GM18858 (cell line): ENCODE measurements at regions not wholly inside any gene's neighbourhood (a gene's known extent, or its start where the extent isn't known, plus 50 kb on each side); places are given as distances from the start of the nearest gene placed in this dataset.

Experiments used
- ATAC-seq: cut with Tn5 transposase; IDR thresholded peaks from one replicate; pipeline ENCODE4 v1.9.1; 2021; ENCODE audit not compliant: unreplicated experiment

DNA sequence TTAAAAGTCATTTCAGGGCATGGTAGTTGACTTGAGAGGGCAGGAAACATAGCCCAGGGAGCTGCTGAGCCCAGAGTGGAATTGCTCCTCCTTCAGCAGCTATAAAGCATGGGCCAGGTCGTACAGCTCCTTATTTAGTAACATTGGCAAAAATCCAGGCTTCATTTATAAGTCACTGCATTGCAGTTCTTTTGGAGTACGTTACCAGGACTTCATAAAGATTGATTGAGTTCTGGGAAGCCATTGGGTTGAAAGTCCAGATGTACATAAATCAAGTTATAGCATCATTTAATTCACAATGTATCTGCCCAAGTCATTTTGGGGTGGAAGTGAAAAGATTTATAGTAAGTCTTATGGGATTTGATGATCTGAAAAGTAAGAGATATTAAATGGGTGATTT is 53.0 kb upstream of the ANKEF1 start:
- ATAC-seq: no peak

DNA sequence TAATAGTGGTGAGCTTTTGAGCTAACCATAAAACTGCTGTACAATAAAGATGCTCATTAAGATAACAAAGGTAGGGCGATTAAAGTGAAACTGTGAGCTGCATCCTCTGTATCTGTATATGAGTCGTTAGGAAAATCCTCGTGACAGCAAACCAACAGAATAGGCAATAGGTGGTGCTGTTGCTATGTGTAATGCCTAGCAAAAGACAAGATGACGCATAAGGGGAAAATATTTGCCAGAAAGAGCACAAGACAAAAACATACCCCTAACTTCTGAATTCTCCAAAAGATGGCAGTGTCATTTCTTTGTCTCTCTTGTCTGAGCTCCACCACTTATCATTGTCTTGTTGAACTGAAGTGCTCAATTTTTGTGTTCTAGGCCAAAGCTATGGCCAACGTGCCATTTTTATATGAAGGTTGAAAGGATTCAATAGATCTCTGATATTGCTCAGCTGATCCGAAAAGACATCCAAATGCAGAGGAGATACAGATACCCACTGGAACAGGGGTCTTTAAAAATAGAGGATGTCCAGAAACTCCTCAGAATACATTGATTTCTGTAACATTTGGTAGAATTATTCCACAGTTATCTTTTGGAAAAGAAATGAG is 56.3 kb upstream of the ANKEF1 start:
- peak; percentile 98 for ATAC-seq

DNA sequence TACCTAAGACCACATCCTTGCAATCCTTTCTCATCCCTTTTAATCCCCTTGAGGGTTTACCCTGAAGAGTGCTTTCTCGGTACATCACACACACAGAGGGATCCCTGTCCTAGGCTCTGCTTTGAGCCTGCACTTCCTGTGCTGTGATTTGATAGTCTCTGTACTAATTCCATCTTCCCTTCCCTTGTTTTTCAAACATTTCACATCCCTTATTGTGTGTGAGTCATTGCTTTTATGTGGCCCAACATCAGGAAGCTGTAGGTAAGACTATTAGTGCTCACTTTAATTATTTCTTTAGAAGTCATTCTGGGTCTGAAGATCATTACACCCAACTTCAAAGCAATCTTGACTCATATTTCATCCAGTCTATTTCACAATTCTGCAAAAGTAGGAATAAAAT is 57.2 kb upstream of the ANKEF1 start:
- ATAC-seq: no peak

- ATAC-seq: no peak
These were observed 60.5 kb upstream of the ANKEF1 start for GRCh38 chr20:9974324-9974723.

DNA sequence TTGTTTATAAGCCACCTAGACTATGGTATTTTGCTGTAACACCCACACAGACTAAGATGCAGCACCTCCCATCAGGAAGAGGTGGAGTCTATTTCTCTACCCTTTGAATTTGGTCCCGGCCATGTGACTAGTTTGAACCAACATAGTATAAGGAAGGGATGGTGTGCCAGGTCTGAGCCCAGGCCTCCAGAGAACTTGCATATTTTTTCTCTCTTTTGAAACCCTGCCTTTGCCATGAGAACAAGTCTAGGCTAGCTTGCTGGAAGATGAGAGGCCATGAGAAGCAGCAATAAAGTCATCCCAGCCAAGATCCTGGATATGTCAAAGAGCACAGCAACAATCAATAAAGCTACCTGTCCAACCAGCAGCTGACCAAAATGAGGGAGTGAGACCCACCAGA is 63.0 kb upstream of the ANKEF1 start:
- ATAC-seq: no peak

- no peak for ATAC-seq
These were observed 65.2 kb upstream of the ANKEF1 start for GRCh38 chr20:9969626-9970025.

- ATAC-seq: no peak
These were observed 66.8 kb upstream of the ANKEF1 start for GRCh38 chr20:9968015-9968414.

DNA sequence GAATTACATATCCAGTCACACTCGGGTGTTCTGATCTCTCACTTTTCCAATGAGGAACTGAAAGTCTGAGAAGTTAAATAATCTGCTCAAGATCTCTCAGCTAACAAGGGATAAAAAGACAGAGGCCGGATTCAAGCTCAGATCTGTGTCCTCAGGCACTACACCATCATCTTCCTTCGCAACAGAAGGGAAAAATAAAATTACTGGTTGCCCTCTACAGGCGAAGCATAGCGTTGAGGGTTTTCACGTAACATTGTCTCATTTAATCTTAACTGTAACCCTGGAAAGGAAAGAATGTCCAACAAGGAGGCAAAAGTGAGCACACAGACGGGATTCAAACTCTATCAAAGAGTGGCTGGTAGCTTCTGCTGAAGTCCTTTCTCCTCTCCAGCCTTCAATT is 67.8 kb upstream of the ANKEF1 start:
- no peak for ATAC-seq

DNA sequence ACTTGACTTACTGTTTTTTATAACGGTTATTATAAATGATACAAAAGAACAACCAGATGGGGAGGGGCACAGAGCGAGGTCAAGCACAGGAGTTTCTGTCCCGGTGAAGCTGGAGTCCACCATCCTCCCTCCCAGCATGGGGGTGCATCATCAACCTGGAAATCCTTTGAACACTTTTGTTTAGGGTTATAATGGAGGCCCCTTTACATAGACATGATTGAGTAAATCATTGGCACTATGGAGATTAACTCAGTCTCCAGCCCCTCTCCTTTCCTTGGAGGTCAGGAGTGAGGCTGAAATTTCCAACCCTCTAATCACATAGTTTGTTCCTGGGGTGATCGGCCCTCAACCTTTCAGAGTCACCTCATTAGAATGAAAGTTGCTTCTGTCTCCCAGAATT is 71.8 kb upstream of the ANKEF1 start:
- ATAC-seq: no peak

DNA sequence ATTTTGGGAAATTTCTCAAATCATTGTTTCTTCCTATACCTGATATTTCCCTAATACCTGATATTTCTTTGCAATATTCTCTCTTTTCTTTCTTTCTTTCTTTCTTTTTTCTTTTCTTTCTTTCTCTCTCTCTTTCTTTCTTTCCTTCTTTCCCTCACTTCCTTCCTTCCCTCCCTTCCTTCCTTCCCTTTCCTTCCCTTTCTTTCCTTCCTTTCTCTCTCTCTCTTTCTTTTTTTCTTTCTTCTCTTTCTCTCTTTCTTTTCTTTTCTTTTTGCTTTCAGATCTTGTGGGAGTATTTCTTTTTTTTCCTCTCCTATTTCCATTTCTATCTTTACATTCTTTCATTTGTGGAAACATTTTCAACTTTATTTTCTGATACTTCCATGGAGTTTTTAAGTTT is 76.1 kb upstream of the ANKEF1 start:
- ATAC-seq: no peak

DNA sequence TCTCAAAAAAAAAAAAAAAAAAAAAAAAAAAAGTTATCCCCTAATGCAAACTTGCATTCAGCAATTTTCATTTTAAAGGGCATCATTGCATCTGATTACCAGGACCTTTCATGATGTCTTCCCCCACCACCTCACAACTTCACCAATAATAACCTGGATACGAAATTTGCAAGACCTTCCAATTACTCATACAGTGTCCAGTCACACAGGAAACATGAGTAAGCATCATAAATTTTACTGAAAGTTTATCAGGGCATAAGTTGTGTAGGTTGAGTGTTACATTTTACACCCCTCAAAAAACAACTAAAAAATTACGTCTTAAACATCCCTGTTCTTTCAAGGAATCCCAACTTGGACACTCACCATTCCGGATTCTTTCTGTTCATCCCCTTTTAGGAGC is 79.1 kb upstream of the ANKEF1 start:
- no peak for ATAC-seq

DNA sequence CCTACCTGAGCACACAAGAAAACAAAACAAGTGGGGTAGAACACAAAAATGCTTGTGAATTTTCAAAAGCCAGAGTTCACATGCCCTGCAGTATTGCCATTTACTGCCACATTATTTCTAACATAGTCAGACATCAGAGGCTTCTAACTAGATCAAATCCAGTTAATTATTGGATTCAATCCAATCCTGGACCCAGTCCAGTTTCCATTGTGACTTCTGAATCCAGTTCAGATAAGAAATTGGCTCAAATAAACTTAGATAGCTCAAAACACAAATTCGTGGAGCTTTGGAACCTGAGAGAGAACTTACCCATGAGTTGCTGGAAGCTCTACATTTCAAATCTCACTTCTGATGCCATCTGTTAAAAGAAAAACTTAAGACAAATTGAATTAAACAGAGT is 85.2 kb upstream of the ANKEF1 start:
- ATAC-seq: no peak

DNA sequence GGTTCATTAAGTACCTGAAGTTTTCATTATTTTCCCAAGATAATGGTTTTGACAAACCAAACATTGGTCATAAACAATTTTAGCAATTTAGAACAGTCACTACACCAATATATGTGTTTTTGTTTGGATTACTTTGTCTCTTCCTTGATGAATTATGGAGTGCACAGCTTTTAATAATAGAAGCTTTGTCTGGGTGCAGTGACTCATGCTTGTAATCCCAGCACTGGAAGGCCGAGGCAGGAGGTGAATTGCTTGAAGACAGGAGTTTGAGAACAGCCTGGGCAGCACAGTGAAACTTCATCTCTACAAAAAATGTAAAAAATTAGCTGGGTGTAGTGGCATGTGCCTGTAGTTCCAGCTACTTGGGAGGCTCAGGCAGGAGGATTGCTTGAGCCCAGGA is 89.4 kb upstream of the ANKEF1 start:
- ATAC-seq: no peak

DNA sequence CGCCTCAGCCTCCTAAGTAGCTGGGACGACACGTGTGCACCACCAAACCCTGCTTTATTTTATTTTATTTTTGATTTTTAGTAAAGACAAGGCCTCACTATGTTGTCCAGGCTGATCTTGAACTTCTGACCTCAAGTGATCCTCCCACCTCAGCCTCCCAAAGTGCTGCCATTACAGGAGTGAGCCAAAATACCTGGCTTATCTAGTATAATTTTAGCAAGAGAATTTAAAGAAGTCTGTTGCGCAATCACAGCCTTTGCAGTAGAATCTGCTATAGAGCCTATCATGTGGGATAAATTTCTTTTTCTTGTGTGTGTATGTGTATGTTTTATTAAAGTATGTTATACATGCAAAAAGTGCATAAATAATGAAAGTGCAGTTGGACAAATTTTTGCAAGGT is 92.1 kb upstream of the ANKEF1 start:
- no peak for ATAC-seq

DNA sequence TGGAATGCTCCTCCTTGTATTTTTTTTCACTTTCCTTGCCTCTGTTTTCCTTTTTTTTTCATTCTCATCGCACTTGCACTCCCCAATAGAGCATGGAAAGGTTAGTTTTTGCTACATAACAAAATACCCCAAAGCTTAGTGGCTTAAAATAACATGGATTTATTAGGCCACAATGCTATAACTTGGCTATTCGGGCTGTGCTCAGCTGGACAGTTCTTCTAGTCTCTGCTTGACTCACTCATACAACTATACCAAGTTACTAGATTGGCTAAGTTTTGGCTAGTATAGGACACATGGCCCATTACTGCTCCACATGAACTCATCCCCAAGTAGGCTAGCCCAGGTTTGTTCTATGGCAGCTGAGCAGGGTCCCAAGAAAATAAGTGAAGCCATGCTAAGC is 94.5 kb upstream of the ANKEF1 start:
- ATAC-seq: no peak

DNA sequence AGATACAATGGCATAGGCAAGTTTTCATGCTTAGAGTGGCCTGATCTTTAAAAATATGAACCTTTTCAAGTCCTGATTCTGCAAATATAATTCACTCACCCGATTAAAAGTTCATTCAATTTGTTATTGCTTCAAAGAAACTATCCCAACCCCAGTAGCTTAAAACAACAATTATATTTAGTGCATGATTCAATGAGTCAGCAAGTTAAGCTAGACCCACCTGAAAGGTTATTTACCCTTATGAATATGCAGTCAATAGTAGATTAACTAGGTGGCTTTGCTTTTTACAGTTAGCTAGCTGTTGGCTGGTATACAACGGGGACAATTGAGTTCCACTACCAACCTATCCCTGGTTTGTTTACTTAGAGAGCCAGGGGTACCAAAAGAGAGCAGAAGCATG is 95.6 kb upstream of the ANKEF1 start:
- no peak for ATAC-seq

- no peak for ATAC-seq
These were observed 96.4 kb upstream of the PAK5 start for GRCh38 chr20:9935285-9935684.

DNA sequence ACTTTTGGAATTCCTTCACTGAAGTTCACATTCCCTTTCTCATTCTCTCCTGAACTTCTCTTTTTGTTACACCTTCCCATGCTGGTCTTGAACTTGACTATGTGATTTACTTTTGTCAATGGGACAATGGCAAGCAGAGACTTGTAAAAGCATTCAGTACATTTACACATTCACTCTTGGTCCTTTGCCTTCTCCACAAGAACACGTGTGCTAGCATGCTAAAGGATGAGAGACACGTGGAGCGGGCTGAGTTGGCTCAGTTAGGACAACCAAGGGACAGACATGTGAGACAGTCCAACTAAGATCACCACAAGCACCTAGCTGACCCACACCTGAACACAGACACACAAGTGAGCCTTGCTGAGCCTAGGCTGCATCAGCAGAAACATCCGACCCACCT is 91.3 kb upstream of the PAK5 start:
- ATAC-seq: no peak

GRCh38 chr20:9928955-9929354 is 90.1 kb upstream of the PAK5 start:
- ATAC-seq: no peak

- peak; percentile 93 for ATAC-seq
These were observed 89.4 kb upstream of the PAK5 start for GRCh38 chr20:9928281-9928737.

DNA sequence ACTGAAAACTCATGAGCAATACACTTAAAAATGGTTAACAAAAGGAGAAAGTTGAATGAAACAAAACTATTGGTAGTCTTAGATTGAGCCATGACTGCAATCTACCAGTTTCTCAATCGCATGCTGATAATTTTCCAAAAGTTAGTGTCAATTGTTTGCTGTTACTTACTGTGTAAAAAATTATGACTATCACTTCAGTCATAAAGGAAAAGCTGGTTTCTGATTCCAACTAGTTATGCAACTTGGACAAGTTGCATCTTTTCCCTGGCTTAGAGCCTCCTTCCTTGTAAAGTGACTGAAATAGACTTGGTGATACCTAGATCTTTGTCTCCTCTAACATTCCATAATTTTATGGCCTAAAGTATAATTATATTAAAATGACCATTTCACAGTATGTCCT is 88.3 kb upstream of the PAK5 start:
- no peak for ATAC-seq

- ATAC-seq: no peak
These were observed 87.6 kb upstream of the PAK5 start for GRCh38 chr20:9926476-9926875.

DNA sequence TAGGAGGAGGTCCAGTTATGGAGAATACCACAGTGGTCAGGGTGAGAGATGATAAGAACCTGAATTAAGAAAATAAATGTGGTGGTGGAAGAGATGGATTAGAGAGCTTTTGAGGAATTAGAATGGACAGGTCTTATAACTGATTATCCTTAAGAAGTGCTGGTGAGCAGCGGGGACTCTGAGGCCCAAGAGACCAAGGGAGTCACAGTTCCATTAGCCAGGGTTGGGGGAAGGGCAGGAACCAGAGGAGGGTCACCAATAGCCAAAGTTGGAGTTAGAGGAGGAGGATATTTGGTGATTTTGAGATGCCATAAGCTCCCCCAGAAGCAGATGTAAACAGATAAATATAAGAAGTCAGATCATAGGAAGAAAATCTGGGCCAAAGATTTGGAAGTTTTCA is 87.1 kb upstream of the PAK5 start:
- ATAC-seq: no peak

- ATAC-seq: no peak
These were observed 84.8 kb upstream of the PAK5 start for GRCh38 chr20:9923648-9924047.
